SK-N-SH (cell line): ENCODE measurements at regions not wholly inside any gene's neighbourhood (a gene's known extent, or its start where the extent isn't known, plus 50 kb on each side); places are given as distances from the start of the nearest gene placed in this dataset.

Source experiments
- NFIC ChIP-seq: IDR thresholded peaks from 2 replicates; pipeline ENCODE4 v1.4.0; 2012; ENCODE audit warnings: borderline replicate concordance
- RAD21 ChIP-seq: IDR thresholded peaks from 2 replicates; pipeline ENCODE4 v1.6.1; 2012; ENCODE audit warnings: mild to moderate bottlenecking, low read length
- YY1 ChIP-seq: IDR thresholded peaks from 2 replicates; pipeline ENCODE4 v1.4.0; 2012; ENCODE audit warnings: low read depth, mild to moderate bottlenecking
- TF ChIP-seq, protein P1 (sequence below): fragments of 200-600 bp; sonication (generic); IDR thresholded peaks from 2 replicates; pipeline ENCODE4 v1.6.1; 2017; ENCODE audit warnings: antibody characterized with exemption, mild to moderate bottlenecking, moderate library complexity
- TF ChIP-seq, protein P2 (sequence below): IDR thresholded peaks from 2 replicates; pipeline ENCODE4 v1.6.1; 2012; ENCODE audit warnings: mild to moderate bottlenecking, low read depth, low read length, moderate library complexity
- TF ChIP-seq, protein P3 (sequence below): fragments of 150-350 bp; IDR thresholded peaks from 2 replicates; pipeline ENCODE4 v1.6.1; 2017; ENCODE audit warnings: antibody characterized with exemption, low read length, low read depth, borderline replicate concordance

DNA sequence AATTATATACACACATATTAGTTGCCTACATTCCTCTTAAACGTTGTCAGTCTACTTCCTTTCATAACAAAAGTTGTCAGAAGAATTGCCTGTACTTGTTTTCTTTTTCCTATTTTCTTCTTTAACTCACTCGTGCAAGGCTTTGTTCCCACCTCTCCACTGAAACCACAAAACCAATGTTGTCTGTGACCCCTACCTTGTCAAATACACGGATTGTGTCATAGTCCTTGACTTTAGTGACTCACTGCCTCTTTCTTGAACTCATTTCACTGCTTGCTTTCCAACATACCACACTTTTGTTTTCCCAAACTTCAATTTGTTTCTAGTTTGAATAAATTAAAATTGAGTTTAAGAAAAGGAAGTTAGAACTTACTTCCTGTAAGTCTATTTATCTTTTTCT lies 283.9 kb upstream of the AGA start:
- TF ChIP-seq RAD21: no peak
- TF ChIP-seq, protein P1, sequence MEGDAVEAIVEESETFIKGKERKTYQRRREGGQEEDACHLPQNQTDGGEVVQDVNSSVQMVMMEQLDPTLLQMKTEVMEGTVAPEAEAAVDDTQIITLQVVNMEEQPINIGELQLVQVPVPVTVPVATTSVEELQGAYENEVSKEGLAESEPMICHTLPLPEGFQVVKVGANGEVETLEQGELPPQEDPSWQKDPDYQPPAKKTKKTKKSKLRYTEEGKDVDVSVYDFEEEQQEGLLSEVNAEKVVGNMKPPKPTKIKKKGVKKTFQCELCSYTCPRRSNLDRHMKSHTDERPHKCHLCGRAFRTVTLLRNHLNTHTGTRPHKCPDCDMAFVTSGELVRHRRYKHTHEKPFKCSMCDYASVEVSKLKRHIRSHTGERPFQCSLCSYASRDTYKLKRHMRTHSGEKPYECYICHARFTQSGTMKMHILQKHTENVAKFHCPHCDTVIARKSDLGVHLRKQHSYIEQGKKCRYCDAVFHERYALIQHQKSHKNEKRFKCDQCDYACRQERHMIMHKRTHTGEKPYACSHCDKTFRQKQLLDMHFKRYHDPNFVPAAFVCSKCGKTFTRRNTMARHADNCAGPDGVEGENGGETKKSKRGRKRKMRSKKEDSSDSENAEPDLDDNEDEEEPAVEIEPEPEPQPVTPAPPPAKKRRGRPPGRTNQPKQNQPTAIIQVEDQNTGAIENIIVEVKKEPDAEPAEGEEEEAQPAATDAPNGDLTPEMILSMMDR: no peak
- TF ChIP-seq YY1: no peak
- TF ChIP-seq NFIC: no peak
- TF ChIP-seq, protein P2, sequence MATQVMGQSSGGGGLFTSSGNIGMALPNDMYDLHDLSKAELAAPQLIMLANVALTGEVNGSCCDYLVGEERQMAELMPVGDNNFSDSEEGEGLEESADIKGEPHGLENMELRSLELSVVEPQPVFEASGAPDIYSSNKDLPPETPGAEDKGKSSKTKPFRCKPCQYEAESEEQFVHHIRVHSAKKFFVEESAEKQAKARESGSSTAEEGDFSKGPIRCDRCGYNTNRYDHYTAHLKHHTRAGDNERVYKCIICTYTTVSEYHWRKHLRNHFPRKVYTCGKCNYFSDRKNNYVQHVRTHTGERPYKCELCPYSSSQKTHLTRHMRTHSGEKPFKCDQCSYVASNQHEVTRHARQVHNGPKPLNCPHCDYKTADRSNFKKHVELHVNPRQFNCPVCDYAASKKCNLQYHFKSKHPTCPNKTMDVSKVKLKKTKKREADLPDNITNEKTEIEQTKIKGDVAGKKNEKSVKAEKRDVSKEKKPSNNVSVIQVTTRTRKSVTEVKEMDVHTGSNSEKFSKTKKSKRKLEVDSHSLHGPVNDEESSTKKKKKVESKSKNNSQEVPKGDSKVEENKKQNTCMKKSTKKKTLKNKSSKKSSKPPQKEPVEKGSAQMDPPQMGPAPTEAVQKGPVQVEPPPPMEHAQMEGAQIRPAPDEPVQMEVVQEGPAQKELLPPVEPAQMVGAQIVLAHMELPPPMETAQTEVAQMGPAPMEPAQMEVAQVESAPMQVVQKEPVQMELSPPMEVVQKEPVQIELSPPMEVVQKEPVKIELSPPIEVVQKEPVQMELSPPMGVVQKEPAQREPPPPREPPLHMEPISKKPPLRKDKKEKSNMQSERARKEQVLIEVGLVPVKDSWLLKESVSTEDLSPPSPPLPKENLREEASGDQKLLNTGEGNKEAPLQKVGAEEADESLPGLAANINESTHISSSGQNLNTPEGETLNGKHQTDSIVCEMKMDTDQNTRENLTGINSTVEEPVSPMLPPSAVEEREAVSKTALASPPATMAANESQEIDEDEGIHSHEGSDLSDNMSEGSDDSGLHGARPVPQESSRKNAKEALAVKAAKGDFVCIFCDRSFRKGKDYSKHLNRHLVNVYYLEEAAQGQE: no peak
- TF ChIP-seq, protein P3, sequence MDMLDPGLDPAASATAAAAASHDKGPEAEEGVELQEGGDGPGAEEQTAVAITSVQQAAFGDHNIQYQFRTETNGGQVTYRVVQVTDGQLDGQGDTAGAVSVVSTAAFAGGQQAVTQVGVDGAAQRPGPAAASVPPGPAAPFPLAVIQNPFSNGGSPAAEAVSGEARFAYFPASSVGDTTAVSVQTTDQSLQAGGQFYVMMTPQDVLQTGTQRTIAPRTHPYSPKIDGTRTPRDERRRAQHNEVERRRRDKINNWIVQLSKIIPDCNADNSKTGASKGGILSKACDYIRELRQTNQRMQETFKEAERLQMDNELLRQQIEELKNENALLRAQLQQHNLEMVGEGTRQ: no peak
